ENCODE measurements at regions not wholly inside any gene's neighbourhood (a gene's known extent, or its start where the extent isn't known, plus 50 kb on each side); places are given as distances from the start of the nearest gene placed in this dataset.

DNA sequence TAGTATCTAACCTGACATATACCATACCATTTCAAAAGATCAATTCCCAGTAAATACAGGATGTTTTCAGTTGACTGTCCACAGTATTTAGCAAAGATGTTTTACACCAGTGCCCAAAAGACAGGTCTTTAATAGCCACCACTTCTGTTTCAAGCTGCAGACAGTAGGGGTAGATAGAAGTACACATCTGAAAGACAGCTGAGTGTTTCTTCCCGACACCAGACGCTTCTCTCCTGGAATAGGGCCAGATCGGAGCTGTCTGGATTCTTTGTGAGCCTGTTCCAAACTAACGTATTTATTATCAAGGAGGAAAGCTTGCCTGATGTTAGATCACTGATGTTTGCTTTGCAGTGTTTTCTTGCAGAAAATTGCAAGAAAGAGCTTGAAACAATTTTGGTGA, 136.1 kb upstream of the RBMS3 start:
- Mint-ChIP-seq H3K9me3 (no peaks in the 10 kb centered on the region), H3K36me3 (ENCODE audit: low read depth) (no peaks in the 10 kb centered on the region), H3K4me3 (no peak overlapping the region), H3K27ac (peak overlapping the region; percentile 34), H3K27me3 (ENCODE audit: low read depth, poor library complexity) (no peaks in the 10 kb centered on the region), H3K4me1 (peaks cover 22% of the 10 kb centered on the region)
- DNase-seq, result no peak
- TF ChIP-seq, protein P1, sequence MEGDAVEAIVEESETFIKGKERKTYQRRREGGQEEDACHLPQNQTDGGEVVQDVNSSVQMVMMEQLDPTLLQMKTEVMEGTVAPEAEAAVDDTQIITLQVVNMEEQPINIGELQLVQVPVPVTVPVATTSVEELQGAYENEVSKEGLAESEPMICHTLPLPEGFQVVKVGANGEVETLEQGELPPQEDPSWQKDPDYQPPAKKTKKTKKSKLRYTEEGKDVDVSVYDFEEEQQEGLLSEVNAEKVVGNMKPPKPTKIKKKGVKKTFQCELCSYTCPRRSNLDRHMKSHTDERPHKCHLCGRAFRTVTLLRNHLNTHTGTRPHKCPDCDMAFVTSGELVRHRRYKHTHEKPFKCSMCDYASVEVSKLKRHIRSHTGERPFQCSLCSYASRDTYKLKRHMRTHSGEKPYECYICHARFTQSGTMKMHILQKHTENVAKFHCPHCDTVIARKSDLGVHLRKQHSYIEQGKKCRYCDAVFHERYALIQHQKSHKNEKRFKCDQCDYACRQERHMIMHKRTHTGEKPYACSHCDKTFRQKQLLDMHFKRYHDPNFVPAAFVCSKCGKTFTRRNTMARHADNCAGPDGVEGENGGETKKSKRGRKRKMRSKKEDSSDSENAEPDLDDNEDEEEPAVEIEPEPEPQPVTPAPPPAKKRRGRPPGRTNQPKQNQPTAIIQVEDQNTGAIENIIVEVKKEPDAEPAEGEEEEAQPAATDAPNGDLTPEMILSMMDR (IDR thresholded peaks at IDR 0.05), result no peak

DNA sequence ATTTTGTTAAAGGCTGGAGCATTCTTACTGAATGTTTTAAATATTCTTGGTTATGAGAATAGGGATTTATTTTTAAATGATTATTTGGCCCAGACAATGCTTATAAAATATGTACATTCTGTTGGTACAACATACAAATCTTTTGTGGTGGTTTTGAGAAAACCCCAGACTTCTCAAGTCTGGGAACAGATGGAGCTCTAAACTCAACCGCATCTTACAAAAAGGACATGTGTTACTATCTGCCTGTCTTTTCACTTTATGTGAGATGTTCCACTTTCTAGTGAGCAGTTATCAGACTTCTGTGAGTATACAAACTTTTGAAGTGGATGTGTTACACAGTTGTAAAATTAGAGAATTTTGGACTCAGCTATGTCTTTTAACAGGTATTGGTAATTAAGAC, 135.5 kb upstream of the RBMS3 start:
- DNase-seq, result no peak
- peaks cover 22% of the 10 kb centered on the region for H3K4me1 Mint-ChIP-seq
- no peaks in the 10 kb centered on the region for H3K9me3 Mint-ChIP-seq
- TF ChIP-seq, protein P1 (IDR thresholded peaks at IDR 0.05), result no peak
- no peak overlapping the region for H3K4me3 Mint-ChIP-seq
- no peak overlapping the region for H3K27ac Mint-ChIP-seq
- no peaks in the 10 kb centered on the region for H3K27me3 Mint-ChIP-seq (ENCODE audit: low read depth, poor library complexity)
- no peaks in the 10 kb centered on the region for H3K36me3 Mint-ChIP-seq (ENCODE audit: low read depth)

DNA sequence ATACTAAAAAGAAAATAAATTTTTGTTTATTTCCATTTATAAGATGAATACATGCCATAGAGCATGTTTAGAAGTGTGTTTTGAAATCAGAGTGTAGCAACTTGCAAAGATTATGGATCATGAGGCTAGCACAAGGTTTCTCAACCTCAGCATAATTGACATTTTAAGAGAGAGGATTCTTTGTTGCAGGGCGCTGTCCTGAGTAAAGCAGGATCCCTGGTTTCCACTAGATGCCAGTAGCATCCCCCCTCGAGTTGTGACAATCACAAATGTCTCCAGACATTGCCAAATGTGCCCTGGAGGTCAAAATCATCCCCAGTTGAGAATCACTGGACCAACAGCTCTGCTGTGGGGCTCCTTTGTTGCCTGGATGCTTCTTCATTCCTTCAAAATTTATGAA, 128.5 kb upstream of the RBMS3 start:
- H3K9me3 Mint-ChIP-seq, result no peaks in the 10 kb centered on the region
- H3K4me1 Mint-ChIP-seq, result peaks cover 22% of the 10 kb centered on the region
- TF ChIP-seq, protein P1 (IDR thresholded peaks at IDR 0.05), result no peak
- H3K36me3 Mint-ChIP-seq (ENCODE audit: low read depth), result no peaks in the 10 kb centered on the region
- H3K27ac Mint-ChIP-seq, result no peak overlapping the region
- no peak overlapping the region for H3K4me3 Mint-ChIP-seq
- no peak for DNase-seq
- no peaks in the 10 kb centered on the region for H3K27me3 Mint-ChIP-seq (ENCODE audit: low read depth, poor library complexity)

DNA sequence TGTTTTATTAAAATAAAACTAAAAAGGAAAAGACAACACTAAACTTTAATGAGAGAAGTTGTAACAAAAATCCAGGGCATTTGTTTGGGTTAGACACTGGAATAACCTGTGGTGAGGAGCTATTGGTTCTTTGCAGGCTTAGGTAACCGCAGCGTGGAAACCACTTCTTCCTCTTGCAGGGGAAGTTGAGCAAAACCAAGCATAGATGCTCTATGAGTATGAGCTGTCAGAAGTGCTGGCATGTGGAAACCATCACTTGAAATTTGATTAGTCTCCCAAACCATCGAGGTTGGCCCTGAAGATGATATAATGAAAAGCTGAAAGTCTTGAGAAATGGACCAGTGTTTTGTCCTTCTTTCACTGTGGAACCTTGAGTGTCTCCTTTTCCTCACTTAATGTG, 127.1 kb upstream of the RBMS3 start:
- no peak overlapping the region for H3K4me3 Mint-ChIP-seq
- H3K4me1 Mint-ChIP-seq, result peaks cover 26% of the 10 kb centered on the region
- TF ChIP-seq, protein P1 (IDR thresholded peaks at IDR 0.05), result no peak
- H3K27ac Mint-ChIP-seq, result no peak overlapping the region
- H3K9me3 Mint-ChIP-seq, result no peaks in the 10 kb centered on the region
- no peaks in the 10 kb centered on the region for H3K27me3 Mint-ChIP-seq (ENCODE audit: low read depth, poor library complexity)
- DNase-seq, result no peak
- H3K36me3 Mint-ChIP-seq (ENCODE audit: low read depth), result no peaks in the 10 kb centered on the region

DNA sequence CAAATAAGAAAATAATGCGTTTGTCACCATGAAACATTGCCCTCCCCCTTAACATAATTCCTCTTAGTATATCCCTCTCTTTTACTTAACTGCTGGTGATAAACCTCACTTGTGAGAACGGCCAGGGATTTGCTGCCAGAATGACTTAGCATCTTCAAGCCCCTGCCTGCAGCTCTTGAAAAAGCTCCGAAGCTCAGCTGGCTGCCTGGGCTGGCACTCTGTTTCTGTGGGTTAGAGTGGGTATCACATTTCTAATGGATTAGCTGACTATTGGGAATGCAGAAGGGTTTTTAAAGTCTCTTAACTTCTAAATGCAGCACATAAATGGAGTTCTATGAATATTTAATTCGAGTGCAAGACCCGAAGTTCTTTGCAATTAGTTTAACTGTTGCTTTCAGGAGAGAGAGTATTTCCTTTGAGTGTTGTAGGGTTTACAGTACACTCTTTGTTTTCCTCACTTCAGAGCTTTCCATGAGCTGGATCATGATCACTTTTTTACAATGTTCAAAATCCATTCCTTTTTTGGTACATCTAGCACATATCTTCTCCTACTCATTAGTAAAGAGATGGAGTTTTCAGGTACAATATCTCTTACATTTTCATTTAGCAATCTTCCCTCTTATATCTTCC, 124.7 kb upstream of the RBMS3 start:
- Mint-ChIP-seq H3K4me1 (peaks cover 26% of the 10 kb centered on the region), H3K36me3 (ENCODE audit: low read depth) (no peaks in the 10 kb centered on the region), H3K9me3 (peaks cover 2% of the 10 kb centered on the region), H3K4me3 (no peak overlapping the region), H3K27me3 (ENCODE audit: low read depth, poor library complexity) (no peaks in the 10 kb centered on the region), H3K27ac (peak overlapping the region; percentile 41)
- DNase-seq, result peak; percentile 42
- TF ChIP-seq, protein P1 (IDR thresholded peaks at IDR 0.05), result no peak

DNA sequence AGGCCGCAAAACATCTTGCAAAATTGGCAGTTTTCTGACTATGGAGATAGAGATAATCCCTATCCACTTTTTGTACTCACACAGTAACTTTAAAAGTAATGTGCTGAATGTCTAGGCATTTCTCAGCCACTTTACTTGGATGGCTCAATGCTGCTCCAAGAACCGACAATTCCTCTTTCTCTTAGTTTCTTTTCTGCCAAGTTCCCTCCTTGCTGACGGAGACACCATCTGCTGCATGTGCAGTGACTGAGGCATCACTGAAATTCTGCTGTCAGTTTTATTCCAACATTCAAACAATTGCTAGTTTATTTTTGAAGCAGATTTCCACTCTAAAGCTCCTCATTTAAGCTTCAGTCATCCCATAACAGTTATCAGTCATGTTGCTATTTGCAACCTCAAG, 116.0 kb upstream of the RBMS3 start:
- TF ChIP-seq, protein P1 (IDR thresholded peaks at IDR 0.05), result no peak
- Mint-ChIP-seq H3K36me3 (ENCODE audit: low read depth) (peaks cover 3% of the 10 kb centered on the region), H3K9me3 (peaks cover 8% of the 10 kb centered on the region), H3K4me3 (no peak overlapping the region), H3K4me1 (peaks cover 3% of the 10 kb centered on the region), H3K27ac (no peak overlapping the region), H3K27me3 (ENCODE audit: low read depth, poor library complexity) (no peaks in the 10 kb centered on the region)
- DNase-seq, result no peak

Measured in nephron progenitor cell (in vitro differentiated cells).